ENCODE measurements at regions not wholly inside any gene's neighbourhood (a gene's known extent, or its start where the extent isn't known, plus 50 kb on each side); places are given as distances from the start of the nearest gene placed in this dataset.

- TF ChIP-seq EZH2phosphoT487 (IDR thresholded peaks at IDR 0.05; ENCODE audit: borderline replicate concordance, low read depth, low read length): no peak
- TF ChIP-seq, protein P1, sequence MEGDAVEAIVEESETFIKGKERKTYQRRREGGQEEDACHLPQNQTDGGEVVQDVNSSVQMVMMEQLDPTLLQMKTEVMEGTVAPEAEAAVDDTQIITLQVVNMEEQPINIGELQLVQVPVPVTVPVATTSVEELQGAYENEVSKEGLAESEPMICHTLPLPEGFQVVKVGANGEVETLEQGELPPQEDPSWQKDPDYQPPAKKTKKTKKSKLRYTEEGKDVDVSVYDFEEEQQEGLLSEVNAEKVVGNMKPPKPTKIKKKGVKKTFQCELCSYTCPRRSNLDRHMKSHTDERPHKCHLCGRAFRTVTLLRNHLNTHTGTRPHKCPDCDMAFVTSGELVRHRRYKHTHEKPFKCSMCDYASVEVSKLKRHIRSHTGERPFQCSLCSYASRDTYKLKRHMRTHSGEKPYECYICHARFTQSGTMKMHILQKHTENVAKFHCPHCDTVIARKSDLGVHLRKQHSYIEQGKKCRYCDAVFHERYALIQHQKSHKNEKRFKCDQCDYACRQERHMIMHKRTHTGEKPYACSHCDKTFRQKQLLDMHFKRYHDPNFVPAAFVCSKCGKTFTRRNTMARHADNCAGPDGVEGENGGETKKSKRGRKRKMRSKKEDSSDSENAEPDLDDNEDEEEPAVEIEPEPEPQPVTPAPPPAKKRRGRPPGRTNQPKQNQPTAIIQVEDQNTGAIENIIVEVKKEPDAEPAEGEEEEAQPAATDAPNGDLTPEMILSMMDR (conservative IDR thresholded peaks at IDR 0.05; ENCODE audit: low read length): no peak
Observed at GRCh38 chr13:80442609-80443008, 101.7 kb upstream of the SPRY2 start.
